ENCODE measurements at regions not wholly inside any gene's neighbourhood (a gene's known extent, or its start where the extent isn't known, plus 50 kb on each side); places are given as distances from the start of the nearest gene placed in this dataset.

- POLR2A ChIA-PET = no interaction called here
- peak; percentile 87 for TF ChIP-seq ZNF366 (tag by site-specific recombination; conservative IDR thresholded peaks at IDR 0.05)
- no peak for TF ChIP-seq ZNF132 (tag by site-specific recombination; IDR thresholded peaks at IDR 0.05; ENCODE audit: borderline replicate concordance)
- H3K4me1 ChIP-seq (ENCODE audit: control insufficient read depth, insufficient read depth, low read length) = no peaks in the 10 kb centered on the region
- H3K27ac ChIP-seq (ENCODE audit: extremely low read depth, low read depth, low read length) = no peak overlapping the region
- H3K36me3 ChIP-seq (ENCODE audit: control insufficient read depth in 2 of 2, insufficient read depth in 1 of 2, low read length in 2 of 2) = no peaks in the 10 kb centered on the region
- H3K4me3 ChIP-seq (ENCODE audit: low read depth, low read length) = no peak overlapping the region
- no peaks in the 10 kb centered on the region for H3K9me3 ChIP-seq (ENCODE audit: control insufficient read depth, insufficient read depth, low read depth, low read length)
- CTCF ChIA-PET = no interaction called here
Observed at GRCh38 chr21:38726482-38726881, 79.2 kb upstream of the ETS2 start.

- Histone ChIP-seq H3K27ac (ENCODE audit: extremely low read depth, low read depth, low read length) (no peak overlapping the region), H3K36me3 (ENCODE audit: control insufficient read depth in 2 of 2, insufficient read depth in 1 of 2, low read length in 2 of 2) (no peaks in the 10 kb centered on the region), H3K4me1 (ENCODE audit: control insufficient read depth, insufficient read depth, low read length) (peaks cover 4% of the 10 kb centered on the region; the same call in 1 of the 2 replicates), H3K4me3 (ENCODE audit: low read depth, low read length) (no peak overlapping the region), H3K9me3 (ENCODE audit: control insufficient read depth, insufficient read depth, low read depth, low read length) (no peaks in the 10 kb centered on the region)
- no peak for TF ChIP-seq ZNF146 (tag by site-specific recombination; IDR thresholded peaks at IDR 0.05)
- TF ChIP-seq ZBTB8A (tag by site-specific recombination; IDR thresholded peaks at IDR 0.05) = no peak
- TF ChIP-seq ZNF670 (tag by site-specific recombination; IDR thresholded peaks at IDR 0.05; ENCODE audit: low read depth) = no peak
- no peak for TF ChIP-seq HIC1 (tag by site-specific recombination; IDR thresholded peaks at IDR 0.05)
- no peak for TF ChIP-seq ZBTB44 (tag by site-specific recombination; IDR thresholded peaks at IDR 0.05)
- TF ChIP-seq ZNF600 (tag by site-specific recombination; IDR thresholded peaks at IDR 0.05) = no peak
- no peak for TF ChIP-seq GLIS2 (tag by site-specific recombination; IDR thresholded peaks at IDR 0.05)
- no peak for TF ChIP-seq ZNF792 (tag by site-specific recombination; IDR thresholded peaks at IDR 0.05)
- TF ChIP-seq ZBTB26 (tag by site-specific recombination; optimal IDR thresholded peaks at IDR 0.05) = no peak
- no peak for TF ChIP-seq ZNF707 (tag by site-specific recombination; IDR thresholded peaks at IDR 0.05)
- TF ChIP-seq ELK4 (IDR thresholded peaks at IDR 0.05; ENCODE audit: borderline replicate concordance, low read depth, low read length) = no peak
- TF ChIP-seq GLI2 (tag by site-specific recombination; IDR thresholded peaks at IDR 0.05; ENCODE audit: borderline replicate concordance, low read depth) = no peak
- TF ChIP-seq KLF10 (tag by site-specific recombination; IDR thresholded peaks at IDR 0.05) = no peak
- no peak for TF ChIP-seq ZNF830 (tag by site-specific recombination; IDR thresholded peaks at IDR 0.05; ENCODE audit: low read depth)
- TF ChIP-seq ZNF157 (tag by site-specific recombination; IDR thresholded peaks at IDR 0.05) = no peak
- TF ChIP-seq ZNF529 (tag by site-specific recombination; IDR thresholded peaks at IDR 0.05; ENCODE audit: insufficient replicate concordance) = no peak
- TF ChIP-seq YY1 (tag by site-specific recombination; IDR thresholded peaks at IDR 0.05) = no peak
- no peak for TF ChIP-seq ZNF768 (tag by site-specific recombination; IDR thresholded peaks at IDR 0.05)
- no peak for TF ChIP-seq ZNF555 (tag by site-specific recombination; conservative IDR thresholded peaks at IDR 0.05)
- CTCF ChIA-PET = interaction anchor here (0.6 to 1.1 kb wide), 3 partner anchors 17 to 409 kb away, joined by 3 to 7 read pairs (median 3); no protein-coding TSS in a partner anchor
- POLR2A ChIA-PET = no interaction called here
Observed at GRCh38 chr21:38729291-38729690, 76.4 kb upstream of the ETS2 start.
